Loucy (cell line): ENCODE measurements at regions not wholly inside any gene's neighbourhood (a gene's known extent, or its start where the extent isn't known, plus 50 kb on each side); places are given as distances from the start of the nearest gene placed in this dataset.

Source experiments
- CTCF ChIP-seq: fragments of 200-600 bp; sonication (generic); conservative IDR thresholded peaks from 2 replicates; pipeline ENCODE4 v1.5.1; 2014; ENCODE audit warnings: mild to moderate bottlenecking, antibody characterized with exemption, low read length
- EZH2phosphoT487 ChIP-seq: fragments of 200-600 bp; IDR thresholded peaks from 2 replicates; pipeline ENCODE4 v1.6.1; 2018; ENCODE audit warnings: antibody characterized with exemption, mild to moderate bottlenecking, moderate library complexity, borderline replicate concordance

GRCh38 chr4:127357765-127358164 is 275.0 kb upstream of the INTU start:
- no peak for TF ChIP-seq CTCF
- no peak for TF ChIP-seq EZH2phosphoT487
